Mammary epithelial cell (primary cell): ENCODE measurements at regions not wholly inside any gene's neighbourhood (a gene's known extent, or its start where the extent isn't known, plus 50 kb on each side); places are given as distances from the start of the nearest gene placed in this dataset.

Experiments
- EZH2 ChIP-seq: IDR thresholded peaks from 2 replicates; pipeline ENCODE4 v1.6.1; 2012; ENCODE audit warnings: low read length, inconsistent platforms, borderline replicate concordance
- TF ChIP-seq, protein P1 (sequence below), 2 donors: IDR thresholded peaks in 1 of 2; conservative IDR thresholded peaks in 1 of 2; 2 replicates each; pipeline ENCODE4 v1.5.1; 2011 to 2012; ENCODE audit warnings: inconsistent platforms in 2 of 2, low read length in 2 of 2, mild to moderate bottlenecking in 2 of 2, control low read depth in 1 of 2, low read depth in 1 of 2; ENCODE audit not compliant: insufficient read depth in 1 of 2; ENCODE audit errors: extremely low read depth in 1 of 2

DNA sequence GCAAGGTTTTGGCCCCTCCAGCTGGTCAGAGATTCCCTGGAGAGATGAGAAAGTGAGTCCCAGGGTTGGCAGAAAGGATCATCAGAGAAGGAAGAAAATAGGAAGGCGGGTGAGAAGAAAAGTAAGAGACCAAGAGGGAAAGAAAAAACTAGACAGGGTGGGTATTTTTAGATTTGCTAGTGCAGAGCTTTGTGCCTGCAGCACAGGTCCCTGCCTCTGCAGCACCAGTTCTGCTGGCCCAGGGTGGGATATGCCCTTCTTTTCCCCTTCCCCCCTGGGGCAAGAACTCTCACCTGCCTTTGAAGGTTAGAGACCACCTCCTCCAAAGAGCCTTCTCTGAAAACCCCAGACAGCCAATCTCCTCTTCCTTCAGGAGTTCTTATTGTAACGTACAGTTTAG is 90.3 kb upstream of the EGFLAM start:
- TF ChIP-seq, protein P1, sequence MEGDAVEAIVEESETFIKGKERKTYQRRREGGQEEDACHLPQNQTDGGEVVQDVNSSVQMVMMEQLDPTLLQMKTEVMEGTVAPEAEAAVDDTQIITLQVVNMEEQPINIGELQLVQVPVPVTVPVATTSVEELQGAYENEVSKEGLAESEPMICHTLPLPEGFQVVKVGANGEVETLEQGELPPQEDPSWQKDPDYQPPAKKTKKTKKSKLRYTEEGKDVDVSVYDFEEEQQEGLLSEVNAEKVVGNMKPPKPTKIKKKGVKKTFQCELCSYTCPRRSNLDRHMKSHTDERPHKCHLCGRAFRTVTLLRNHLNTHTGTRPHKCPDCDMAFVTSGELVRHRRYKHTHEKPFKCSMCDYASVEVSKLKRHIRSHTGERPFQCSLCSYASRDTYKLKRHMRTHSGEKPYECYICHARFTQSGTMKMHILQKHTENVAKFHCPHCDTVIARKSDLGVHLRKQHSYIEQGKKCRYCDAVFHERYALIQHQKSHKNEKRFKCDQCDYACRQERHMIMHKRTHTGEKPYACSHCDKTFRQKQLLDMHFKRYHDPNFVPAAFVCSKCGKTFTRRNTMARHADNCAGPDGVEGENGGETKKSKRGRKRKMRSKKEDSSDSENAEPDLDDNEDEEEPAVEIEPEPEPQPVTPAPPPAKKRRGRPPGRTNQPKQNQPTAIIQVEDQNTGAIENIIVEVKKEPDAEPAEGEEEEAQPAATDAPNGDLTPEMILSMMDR (conservative IDR thresholded peaks at IDR 0.05 in 1 of 2, IDR thresholded peaks at IDR 0.05 in 1 of 2; ENCODE audit: extremely low read depth in 1 of 2, insufficient read depth in 1 of 2, low read depth in 1 of 2, low read length in 2 of 2) = no peak
- no peak for TF ChIP-seq EZH2
